SK-N-SH (cell line): ENCODE measurements at regions not wholly inside any gene's neighbourhood (a gene's known extent, or its start where the extent isn't known, plus 50 kb on each side); places are given as distances from the start of the nearest gene placed in this dataset.

Experiments
- EZH2phosphoT487 ChIP-seq: fragments of 200-600 bp; sonication (generic); IDR thresholded peaks from 2 replicates; pipeline ENCODE4 v1.6.1; 2017; ENCODE audit warnings: low read depth, mixed run types, mild to moderate bottlenecking, antibody characterized with exemption, moderate library complexity, borderline replicate concordance
- MAX ChIP-seq: IDR thresholded peaks from 2 replicates; pipeline ENCODE4 v1.4.0; 2012; ENCODE audit warnings: low read depth
- NFIC ChIP-seq: IDR thresholded peaks from 2 replicates; pipeline ENCODE4 v1.4.0; 2012; ENCODE audit warnings: borderline replicate concordance

- TF ChIP-seq EZH2phosphoT487 (no peak), NFIC (no peak), MAX (no peak)
These were observed 265.3 kb downstream of the SEC14L1 start for GRCh38 chr17:77405867-77406732.
